ENCODE measurements at regions not wholly inside any gene's neighbourhood (a gene's known extent, or its start where the extent isn't known, plus 50 kb on each side); places are given as distances from the start of the nearest gene placed in this dataset.

DNA sequence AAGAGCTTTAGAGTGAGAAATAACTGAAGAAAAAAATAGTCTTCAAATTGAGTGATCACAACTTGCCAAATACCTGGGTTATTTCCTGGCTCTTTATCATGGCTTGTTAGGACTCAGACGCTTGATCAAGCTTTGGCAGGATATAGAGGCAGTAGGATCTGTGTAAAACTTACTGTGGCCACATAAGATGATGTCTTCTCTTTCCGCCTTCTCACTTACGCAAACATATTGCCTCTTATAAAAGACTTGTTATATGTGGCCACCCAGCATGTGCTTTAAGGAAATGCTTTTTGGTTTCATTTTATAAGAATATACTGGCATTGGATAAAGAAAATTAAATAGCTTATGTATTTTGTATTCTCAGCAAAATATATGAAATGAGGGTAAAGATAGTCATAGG, 101.8 kb upstream of the AKIRIN2 start:
- DNase-seq (ENCODE audit: low spot score): no peak

DNA sequence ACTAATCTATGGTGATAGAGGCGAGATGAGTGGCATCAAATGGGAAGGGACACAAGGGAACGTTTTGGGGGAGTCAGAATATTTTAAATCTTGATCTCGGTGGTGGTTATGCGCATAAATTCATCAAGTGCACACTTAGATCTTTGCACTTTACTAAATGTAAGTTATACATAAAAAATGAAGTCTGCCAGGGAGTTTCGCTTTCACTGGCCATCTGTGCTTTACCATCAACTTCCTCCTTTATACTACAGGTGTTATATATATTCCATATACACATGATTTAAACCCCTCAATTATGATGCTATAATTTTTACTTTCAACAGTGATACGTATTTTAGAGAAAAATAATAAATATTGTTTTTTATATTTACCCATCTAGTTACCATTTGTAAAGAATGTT, 97.6 kb upstream of the AKIRIN2 start:
- DNase-seq (ENCODE audit: low spot score): no peak

DNA sequence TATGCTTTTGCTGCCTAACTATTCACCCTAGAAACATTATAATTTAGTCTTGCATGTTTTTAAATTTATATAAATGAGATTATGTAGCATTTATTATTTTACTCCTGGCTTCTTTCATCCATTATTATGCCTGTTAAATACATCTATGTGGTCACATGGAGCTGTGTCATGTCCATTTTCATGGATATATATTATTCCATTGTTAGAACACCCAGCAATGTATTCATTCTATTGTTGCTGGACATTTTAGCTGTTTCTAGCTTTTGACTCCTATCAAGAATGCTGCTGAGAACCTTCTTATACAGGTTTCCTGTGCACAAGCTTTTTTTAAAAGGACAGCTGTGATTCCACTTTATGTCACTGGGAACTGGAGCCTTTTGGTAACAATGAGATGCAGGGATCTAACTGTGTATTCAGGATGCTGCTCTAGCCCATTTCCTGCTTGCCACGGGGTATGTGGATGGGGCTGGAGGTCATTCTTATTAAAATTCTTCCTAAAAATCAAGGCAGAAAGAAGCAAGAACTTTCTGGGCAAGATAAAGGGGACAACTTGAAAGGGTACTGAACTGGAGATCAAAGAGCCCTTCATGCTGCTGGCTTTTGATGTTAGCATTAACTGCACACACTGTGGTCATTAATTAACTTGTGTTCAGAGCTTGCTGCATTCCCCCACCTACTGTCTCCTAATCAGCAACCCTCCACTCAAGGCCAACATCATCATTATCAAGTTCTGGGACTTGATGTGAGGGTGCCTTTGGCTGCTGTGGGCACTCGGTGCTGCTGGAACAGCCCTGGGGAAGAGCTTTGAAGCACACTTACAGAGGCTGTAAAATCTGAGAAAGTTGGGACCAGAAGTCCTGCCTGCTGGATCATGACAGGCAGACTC, 96.6 kb upstream of the AKIRIN2 start:
- DNase-seq (ENCODE audit: low spot score): no peak

DNA sequence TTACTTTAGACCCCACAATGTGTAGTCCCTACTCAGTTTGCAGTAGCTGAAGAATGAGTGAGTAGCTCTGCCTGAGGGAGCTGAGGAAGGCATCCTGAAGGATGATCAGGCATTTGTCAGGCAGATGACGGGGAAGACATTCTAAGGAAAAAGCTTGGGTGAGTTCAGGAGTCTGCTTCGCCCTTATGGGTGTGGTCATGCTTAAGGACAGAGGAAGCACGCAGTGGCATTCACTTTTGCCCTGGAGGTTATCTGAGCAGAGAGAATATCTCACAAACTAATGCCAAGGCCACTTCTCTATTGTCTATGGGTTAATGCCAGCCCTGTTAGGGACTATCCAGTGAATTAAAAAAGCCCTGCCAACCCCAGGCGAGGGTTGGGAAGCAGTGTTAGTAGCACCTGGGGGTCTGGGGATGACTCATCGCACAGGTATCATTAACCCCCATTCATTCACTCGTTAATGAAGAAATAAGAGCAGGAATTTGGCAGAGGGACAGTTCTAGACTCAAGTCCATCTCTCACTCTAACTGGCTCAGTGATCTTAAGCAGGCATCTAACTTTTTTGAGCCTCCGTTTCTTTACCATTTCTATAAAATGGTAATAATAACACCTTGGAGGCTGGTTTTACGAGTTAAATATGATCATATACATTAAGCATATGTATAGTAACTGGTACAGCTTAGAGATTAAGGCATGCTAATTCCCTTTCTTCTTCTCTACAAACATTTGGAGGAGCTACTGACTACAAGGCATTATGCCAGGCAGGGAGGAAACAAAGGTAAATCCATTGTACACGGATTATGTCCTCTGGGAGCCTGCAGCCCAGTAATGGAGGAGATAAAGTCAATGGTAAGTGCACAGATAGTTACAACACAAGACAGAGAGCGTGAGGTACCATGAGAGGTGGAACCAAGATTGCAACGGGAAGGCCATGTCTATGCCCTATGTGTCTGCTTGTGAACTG, 93.2 kb upstream of the AKIRIN2 start:
- no peak for DNase-seq (ENCODE audit: low spot score)

DNA sequence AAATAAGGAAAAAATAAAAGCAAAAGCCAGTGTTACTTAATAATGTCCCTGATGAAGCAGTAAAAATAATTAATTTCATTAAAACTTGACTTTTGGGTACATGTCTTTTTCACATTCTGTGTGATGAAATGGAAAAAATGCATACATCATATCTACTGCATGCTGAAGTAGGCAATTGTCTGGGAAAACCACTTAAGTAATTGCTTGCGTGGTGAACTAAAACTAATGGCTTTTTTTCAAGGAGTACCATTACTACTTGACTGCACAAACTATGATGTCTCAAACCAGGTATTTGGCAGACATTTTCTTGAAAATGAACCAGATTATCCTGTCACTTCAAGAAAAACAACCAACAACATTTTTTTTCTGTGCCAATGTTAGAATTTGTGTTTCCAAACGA, 91.3 kb upstream of the AKIRIN2 start:
- DNase-seq (ENCODE audit: low spot score): no peak

DNA sequence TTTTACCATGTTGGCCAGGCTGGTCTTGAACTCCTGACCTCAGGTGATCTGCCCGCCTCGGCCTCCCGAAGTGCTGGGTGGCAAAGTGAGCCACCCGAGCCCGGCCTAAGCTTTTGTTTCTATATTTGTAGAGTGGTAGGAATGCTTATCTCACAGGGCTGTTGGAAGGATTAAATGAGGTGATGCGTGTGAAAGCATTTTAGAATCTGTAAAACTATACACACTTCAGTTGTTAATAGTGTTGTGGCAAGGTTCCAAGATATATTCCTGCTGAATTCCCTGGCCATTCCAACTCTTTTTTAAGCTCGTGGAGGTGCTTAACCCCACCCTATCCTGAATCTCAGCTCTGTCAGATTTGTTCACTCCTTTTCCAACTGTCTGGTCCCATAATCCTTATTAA, 89.9 kb upstream of the AKIRIN2 start:
- DNase-seq (ENCODE audit: low spot score): no peak

DNA sequence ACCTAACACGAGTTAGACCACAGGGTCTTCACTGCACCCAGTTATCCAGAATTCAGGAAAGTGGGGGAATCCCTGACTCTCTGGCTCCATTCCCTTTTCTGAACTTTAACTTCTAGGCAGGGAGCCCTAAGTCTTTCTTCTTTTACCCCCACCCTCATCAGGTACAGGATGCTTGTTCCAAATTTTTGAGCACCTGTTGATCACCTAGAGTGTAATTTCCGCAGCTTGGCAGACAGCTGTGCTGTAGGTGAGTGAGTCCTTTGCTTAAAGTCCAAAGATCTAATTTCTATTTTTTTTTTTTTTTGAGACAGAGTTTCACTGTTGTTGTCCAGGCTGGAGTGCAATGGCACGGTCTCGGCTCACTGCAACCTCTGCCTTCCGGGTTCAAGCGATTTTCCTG, 89.5 kb upstream of the AKIRIN2 start:
- DNase-seq (ENCODE audit: low spot score): no peak

DNA sequence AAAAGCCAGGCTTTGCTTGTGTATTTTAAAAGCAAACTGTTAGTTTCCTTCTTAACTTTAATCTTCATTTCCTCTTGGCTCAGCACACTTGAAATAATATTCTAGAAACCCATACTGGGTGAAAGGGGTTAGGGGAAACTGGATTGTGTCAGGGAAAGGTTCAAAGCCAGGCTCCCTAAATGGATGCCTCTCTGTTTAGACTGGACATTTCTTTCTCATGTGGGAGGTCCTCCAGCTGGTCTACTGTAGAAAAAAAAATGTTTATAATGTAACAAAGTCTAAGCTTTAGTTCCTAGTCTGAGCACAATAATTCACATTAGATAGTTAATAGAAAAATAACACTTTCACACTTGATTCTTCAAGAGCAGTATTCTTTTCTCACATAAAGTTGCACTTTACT, 89.0 kb upstream of the AKIRIN2 start:
- DNase-seq (ENCODE audit: low spot score): no peak

DNA sequence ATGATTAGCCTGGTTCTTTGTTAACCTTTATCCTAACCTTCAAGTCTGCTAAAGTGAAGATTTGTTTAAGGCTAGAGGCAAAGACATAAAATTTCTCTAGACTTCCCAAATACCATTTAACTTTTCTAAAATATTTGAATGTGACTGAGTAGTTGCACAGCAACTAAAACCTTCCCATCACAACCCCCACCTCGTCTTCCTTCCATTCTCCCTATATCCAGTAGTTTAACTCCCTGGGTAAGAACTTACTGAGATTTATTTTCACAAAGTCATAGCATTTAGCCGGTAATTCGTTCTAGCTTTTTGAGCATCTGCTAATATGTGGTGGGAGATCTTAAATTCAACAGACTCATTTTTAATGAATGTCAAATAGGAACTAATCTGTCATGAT, 87.9 kb upstream of the AKIRIN2 start:
- no peak for DNase-seq (ENCODE audit: low spot score)

DNA sequence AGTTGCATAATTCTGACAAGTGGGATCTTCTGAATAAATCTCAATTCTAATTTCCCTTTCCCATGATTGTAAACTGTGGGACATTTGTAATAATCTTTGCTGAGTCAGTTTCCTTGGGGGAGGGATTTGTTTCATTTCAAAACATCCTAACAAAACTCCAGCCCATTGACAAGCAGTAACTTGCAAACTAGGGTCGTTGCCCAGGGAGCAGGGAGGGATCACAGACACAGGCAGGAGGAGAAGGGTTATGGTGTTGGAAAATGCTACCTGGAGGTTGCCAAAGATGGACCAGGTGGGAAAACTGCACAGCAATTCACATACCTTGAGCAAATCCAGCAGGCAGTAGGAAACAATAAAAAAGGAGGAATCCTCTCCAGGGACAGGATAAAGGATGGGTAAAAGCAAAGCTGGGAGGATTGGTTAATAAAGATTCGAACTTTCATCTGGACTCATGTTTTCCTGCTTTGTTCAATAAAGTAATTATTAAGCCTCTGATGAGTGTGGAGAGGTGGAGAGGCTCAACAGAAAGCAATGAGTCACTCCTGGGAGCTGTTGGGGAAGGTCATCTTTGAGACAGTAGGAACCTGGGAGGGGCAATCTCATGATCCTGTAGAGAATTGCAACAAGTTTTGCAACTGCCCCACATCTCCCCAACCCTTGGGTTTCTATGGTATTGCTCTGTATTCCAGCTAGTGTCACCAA, 87.3 kb upstream of the AKIRIN2 start:
- DNase-seq (ENCODE audit: low spot score): no peak

DNA sequence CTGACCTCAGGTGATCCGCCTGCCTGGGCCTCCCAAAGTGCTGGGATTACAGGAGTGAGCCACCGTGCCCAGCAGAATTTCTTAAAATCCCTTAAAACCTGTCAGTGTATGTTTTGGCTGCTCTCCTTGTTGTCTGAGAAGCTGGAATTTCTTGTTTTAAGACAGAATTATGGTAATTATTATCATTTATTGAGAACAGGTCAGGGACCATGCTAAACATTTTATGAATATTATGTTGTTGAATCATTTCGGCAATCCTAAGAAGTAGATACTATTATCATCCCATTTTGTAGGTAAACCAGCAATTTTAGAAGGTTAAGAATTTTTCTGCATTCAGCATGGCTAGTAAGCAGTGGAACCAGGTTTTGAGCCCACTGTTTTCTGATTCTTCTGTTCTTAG, 86.1 kb upstream of the AKIRIN2 start:
- DNase-seq (ENCODE audit: low spot score): no peak

DNA sequence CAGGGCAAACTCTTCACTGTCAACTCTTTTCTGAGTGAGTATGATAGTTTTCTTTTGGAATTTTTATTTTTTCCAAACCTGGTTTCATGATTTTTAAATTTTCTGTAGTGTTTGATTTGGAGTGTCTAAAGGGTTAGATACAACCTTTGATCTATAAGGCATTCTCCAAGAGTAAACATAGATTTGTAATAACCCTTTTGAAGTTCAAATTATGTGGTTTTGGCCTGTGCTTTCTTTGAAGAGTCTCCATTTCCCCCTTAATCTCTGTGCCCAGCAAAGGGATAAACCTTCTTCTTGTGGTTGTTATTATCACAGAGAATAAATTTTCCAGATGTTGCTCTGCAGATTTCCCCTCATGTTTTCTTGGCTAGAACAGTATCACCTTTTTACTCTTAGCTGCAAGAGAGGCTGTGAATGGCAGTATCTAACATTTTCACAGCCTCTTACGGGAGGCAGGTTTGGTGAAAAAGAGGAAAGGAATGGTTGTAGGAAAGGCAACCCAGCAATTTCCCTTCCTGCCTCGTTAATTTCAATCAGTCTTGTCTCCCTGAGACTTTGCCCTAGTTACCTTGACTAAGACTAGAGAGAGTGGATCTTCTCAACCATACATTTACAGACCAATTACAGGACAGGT, 83.3 kb upstream of the AKIRIN2 start:
- no peak for DNase-seq (ENCODE audit: low spot score)

DNA sequence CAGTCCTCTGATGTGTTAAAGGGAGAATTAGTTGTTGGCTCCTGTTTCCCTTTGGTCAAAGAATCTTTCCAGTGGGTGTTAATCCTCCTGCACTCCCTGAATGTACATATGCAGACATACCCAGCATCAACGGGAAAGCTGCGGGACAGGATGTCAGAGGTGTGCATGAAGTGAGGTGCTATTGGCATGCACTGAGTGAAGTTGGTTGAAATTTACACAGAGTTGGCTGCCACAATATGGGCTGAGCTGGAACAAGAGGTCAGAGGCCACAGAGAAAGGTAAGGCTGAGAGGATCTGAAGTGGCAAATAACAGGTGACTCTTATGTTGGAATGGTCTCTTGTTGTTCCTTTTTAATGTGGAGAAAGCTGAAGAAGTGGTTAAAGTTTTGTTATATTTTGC, 82.7 kb upstream of the AKIRIN2 start:
- DNase-seq (ENCODE audit: low spot score): no peak

DNA sequence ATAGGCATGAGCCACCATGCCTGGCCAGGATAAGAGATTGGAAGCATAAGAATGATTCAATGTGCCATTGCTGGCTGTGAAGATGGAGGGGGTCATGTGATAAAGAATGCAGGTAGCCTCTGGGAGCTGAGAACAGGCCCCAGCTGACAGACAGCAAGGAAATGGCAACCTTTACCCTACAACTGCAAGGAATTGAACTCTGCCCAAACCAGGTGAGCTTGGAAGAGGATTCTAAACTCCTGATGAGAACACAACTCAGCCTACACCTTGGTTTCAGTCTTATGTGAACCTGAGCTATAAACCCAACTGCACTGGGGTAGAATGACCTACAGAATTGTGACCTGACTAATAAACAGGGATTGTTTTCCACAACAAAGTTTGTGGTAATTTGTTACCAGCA, 82.0 kb upstream of the AKIRIN2 start:
- DNase-seq (ENCODE audit: low spot score): no peak

DNA sequence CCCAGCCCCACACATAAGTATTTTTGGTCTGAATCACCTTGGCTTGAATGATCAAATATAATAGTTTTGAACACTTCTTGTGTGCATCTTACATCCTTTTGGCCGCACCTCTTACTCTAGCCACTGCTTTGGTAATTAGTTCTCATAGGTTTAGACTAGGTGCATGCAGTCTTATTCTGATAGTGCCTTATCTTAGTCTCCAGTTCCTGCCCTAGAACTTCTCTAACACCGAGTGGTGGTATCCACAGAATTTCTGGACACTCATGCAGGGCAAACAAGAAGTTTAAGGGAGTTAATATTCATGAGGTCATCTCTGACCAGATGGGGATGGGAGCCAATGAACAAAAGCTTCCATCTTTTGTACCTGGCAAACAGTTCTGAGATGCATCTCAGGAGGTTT, 77.5 kb upstream of the AKIRIN2 start:
- no peak for DNase-seq (ENCODE audit: low spot score)

DNA sequence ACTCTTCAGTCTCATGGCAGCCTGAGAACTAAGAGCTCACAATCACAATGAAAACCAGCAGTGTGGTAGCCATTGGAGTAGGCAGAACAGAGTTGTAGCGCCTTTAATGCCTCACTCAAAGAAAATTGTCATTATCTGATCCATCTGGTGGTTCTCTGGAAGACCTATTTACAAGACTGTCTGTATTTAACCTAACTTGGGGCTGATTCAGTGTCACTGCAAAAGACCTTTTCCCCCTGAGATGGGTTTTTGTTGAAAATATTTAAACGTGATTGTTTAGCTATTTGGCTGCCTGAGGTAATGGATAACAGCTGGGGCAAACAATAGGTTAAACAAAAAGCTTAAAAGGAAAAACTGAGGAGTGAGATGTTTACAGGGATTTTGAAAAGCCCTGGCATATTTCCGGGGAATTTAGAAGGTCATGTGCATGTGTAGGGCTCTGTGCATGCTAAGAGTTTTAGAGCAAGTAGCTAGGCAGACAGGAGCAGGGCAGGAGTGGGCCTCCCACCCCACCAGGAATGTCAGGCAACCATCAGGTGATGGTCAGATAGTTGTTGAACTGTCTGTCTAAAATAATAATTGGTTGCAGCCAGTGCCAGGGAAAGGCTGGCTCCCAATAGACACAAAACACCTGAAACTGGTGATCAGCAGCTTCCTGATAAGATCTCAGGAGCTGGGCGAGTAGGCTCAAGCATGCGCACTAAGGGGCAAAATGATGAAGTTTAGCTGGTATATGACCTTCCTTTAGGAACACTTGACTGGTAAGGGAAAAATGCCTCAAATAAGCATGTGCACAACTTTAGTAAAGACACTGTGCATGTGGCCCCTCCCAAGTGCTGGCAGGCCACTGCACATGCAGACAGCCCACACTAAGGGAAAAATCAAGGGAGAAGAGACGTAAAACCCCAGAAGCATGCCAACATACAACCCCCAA, 70.8 kb upstream of the AKIRIN2 start:
- DNase-seq (ENCODE audit: low spot score): no peak

DNA sequence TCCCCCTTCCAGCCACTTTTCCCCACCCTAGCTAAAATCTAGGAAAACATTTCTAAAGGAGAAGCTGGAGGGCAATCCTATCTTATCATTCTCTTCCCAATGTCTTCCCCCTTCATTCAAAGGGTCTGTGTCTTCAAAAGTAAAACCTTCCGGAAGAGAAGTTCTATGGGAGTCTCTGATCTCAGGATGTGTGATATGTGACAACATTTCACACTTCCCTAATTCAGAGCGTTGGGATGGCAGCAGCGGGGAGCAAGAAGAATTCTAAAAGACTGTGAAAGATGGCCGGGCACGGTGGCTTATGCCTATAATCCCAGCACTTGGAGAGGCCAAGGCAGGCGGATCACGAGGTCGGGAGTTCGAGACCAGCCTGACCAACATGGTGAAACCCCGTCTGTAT, 65.4 kb upstream of the AKIRIN2 start:
- no peak for DNase-seq (ENCODE audit: low spot score)

DNA sequence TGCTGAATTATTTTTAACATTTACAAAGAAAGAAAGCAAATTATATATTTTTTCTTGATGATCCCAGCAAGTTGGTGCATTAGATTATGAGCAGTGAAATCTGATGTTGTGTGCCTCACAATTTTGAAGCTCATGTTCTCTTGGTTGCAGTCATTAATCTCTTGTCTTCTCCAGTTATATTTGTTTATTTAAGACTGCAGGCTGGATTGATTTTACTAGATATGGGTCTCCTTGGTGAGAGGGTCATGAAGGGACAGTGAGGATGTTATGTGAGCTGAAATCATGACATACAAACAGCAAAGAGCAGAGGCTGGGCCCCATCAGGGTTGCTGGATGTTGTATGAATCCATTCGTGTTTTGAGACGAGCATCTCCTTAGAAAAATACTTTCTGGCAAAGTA, 64.2 kb upstream of the AKIRIN2 start:
- DNase-seq (ENCODE audit: low spot score): no peak

DNA sequence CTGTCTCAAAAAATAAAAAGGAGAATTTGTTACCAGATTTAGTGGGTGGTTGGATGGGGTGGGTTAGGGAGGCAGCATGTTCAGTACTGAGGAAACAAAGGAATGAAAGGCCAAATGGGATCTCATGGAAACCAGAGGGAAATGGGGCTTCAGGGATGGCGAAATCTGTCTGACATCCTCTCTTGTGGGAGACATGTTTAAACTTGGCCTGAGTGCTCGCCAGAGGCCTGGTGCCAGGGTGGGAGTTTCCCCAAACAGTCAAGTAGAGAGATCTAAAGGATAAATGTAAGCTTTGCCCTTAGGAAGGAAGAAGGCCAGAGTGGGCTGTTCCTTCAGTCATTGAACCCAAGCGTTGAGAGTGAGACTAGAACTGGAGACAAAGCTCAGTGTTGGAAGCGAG, 61.9 kb upstream of the AKIRIN2 start:
- DNase-seq (ENCODE audit: low spot score): no peak

DNA sequence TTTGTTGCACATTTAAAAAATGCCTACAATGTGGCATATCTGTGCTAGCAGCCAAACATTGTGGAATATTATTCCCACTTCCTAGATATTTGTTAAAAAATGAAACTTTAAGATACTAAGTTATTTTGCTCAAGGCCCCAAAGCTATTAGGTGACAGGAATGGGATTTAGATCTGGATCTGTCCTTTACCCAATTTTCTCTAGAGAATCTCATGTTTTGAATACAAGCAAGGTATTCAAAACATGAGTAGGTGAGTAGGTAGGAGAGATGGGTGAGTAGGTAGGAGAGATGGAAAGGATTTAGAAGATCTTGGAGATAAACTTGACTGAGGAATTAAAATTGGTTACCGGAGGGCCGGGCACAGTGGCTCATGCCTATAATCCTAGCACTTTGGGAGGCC, 61.2 kb upstream of the AKIRIN2 start:
- DNase-seq (ENCODE audit: low spot score): no peak

DNA sequence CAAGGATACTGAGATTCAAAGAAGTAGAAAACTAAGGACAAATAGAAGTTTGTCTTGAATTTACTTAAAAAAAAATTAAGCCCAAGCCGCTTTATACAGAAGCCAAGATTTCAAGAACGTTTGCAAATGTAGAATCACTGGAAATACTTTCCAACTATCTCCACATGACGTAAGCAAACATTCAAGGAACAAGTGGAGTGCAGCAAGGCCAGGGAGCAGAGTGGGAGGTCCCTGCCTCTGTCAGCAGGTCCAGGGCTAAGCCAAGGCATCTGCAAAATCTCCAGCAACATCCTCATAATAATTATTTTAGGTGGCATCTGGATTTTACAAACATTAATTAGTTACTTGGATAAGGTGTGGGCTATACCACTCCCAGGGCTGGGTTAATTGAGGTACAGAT, 60.1 kb upstream of the AKIRIN2 start:
- no peak for DNase-seq (ENCODE audit: low spot score)
